CD4-positive, alpha-beta T cell (primary cell): ENCODE measurements at regions not wholly inside any gene's neighbourhood (a gene's known extent, or its start where the extent isn't known, plus 50 kb on each side); places are given as distances from the start of the nearest gene placed in this dataset.

Experiments used
- ATAC-seq: fragments of 200-7000 bp; cut with Tn5 transposase; one replicate; pipeline ENCODE4 v1.10.0; 2022; ENCODE audit warnings: mild to moderate bottlenecking; ENCODE audit not compliant: poor library complexity
- CTCF ChIA-PET: fragments of 350-600 bp; sonication (Branson Sonifier 250); formaldehyde crosslinking; loops from one replicate; lab custom pipeline; 2021; ENCODE audit warnings: antibody characterized with exemption, inconsistent platforms; lab: Charles Lee
- POLR2A ChIA-PET: fragments of 350-600 bp; sonication (Branson Sonifier 250); formaldehyde crosslinking; loops from one replicate; lab custom pipeline; 2021; ENCODE audit warnings: antibody characterized with exemption, inconsistent platforms; lab: Charles Lee
- DNase-seq, 14 experiments: peaks; one replicate each; pipeline ENCODE4 v3.0.0-alpha.2; 2013 to 2020; ENCODE audit warnings: mixed read lengths in 2 of 14
- H3K27ac ChIP-seq, 2 donors: one replicate each; pipeline versions ENCODE4 v1.5.1 to v1.7.0; 2013; ENCODE audit warnings: low read length in 2 of 2, low read depth in 1 of 2, mild to moderate bottlenecking in 1 of 2
- H3K27me3 ChIP-seq, 2 experiments: 1 replicate in 1 of 2; 2 replicates in 1 of 2; pipeline versions ENCODE4 v1.6.1 to v1.7.0; 2013; ENCODE audit warnings: low read length in 2 of 2, control low read depth in 1 of 2, mild to moderate bottlenecking in 1 of 2, moderate library complexity in 1 of 2; ENCODE audit not compliant: insufficient read depth in 2 of 2, control insufficient read depth in 1 of 2
- H3K36me3 ChIP-seq: one replicate; pipeline ENCODE4 v1.6.1; 2013; ENCODE audit warnings: low read length, control low read depth; ENCODE audit not compliant: insufficient read depth
- H3K4me1 ChIP-seq: one replicate; pipeline ENCODE4 v1.6.1; 2013; ENCODE audit warnings: low read length, control low read depth; ENCODE audit not compliant: insufficient read depth
- H3K4me3 ChIP-seq: one replicate; pipeline ENCODE4 v1.5.1; 2013; ENCODE audit warnings: mild to moderate bottlenecking, low read length, moderate library complexity
- H3K9me3 ChIP-seq, 2 experiments: 1 replicate in 1 of 2; 2 replicates in 1 of 2; pipeline versions ENCODE4 v1.6.1 to v1.7.0; 2013; ENCODE audit warnings: low read length in 2 of 2, mild to moderate bottlenecking in 2 of 2, control low read depth in 1 of 2, moderate library complexity in 1 of 2; ENCODE audit not compliant: control insufficient read depth in 1 of 2, insufficient read depth in 1 of 2
- H3K27ac Mint-ChIP-seq: one replicate; pipeline ENCODE4 v1.8.0; 2020; ENCODE audit warnings: mixed read lengths
- H3K27me3 Mint-ChIP-seq: one replicate; pipeline ENCODE4 v1.8.0; 2021; ENCODE audit warnings: mixed read lengths
- H3K36me3 Mint-ChIP-seq: one replicate; pipeline ENCODE4 v1.8.0; 2021; ENCODE audit warnings: low read depth, mixed read lengths
- H3K4me1 Mint-ChIP-seq: one replicate; pipeline ENCODE4 v1.8.0; 2021; ENCODE audit warnings: low read depth, mixed read lengths
- H3K4me3 Mint-ChIP-seq: one replicate; pipeline ENCODE4 v1.8.0; 2020; ENCODE audit warnings: mild to moderate bottlenecking, mixed read lengths
- H3K9me3 Mint-ChIP-seq: one replicate; pipeline ENCODE4 v1.8.0; 2020; ENCODE audit warnings: mixed read lengths
- intact Hi-C, 2 experiments: fragments of 100-400 bp; cut with DNase I in 1 of 2; cut with micrococcal nuclease in 1 of 2; formaldehyde crosslinking; loops; one replicate each; pipeline versions ENCODE4 v1.15.1 to v1.9.0; 2023 to 2025; cut with DNase I, micrococcal nuclease
- TF ChIP-seq, protein P1 (sequence below): fragments of 200-600 bp; IDR thresholded peaks from one replicate; pipeline ENCODE4 v1.8.0; 2022; ENCODE audit warnings: antibody characterized with exemption, mild to moderate bottlenecking

DNA sequence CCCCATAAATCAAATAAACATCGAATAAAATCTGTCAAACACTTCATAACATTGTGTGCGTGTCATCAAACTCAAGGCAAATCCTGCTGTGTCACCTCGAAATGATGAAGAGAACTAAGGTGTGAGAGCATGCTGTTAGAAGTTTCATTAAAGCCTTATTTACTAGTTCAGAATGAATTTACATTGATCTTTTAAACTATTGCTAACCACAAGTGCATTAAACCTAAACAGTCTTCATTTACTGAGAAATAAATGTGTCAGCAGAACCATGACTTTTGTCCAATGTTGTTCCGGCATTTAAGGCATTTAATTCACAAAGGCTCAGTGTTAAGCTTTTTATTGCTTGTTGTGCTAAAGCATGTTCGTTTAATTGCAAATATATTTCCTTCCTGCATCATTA is 474.4 kb downstream of the SETD4 start:
- Mint-ChIP-seq H3K36me3 (no peaks in the 10 kb centered on the region), H3K27ac (no peak overlapping the region), H3K4me1 (no peaks in the 10 kb centered on the region), H3K27me3 (peaks cover 14% of the 10 kb centered on the region), H3K9me3 (no peaks in the 10 kb centered on the region), H3K4me3 (no peak overlapping the region)
- Histone ChIP-seq H3K9me3 (peaks cover 0 to 4% of the 10 kb centered on the region in 2 experiments), H3K36me3 (no peaks in the 10 kb centered on the region), H3K27me3 (no peaks in the 10 kb centered on the region), H3K4me3 (no peak overlapping the region), H3K27ac (no peak overlapping the region), H3K4me1 (no peaks in the 10 kb centered on the region)
- ATAC-seq (no peak), DNase-seq (no peak)
- intact Hi-C loops: no loop called here
- ChIA-PET CTCF (no interaction called here), POLR2A (no interaction called here)
- TF ChIP-seq, protein P1, sequence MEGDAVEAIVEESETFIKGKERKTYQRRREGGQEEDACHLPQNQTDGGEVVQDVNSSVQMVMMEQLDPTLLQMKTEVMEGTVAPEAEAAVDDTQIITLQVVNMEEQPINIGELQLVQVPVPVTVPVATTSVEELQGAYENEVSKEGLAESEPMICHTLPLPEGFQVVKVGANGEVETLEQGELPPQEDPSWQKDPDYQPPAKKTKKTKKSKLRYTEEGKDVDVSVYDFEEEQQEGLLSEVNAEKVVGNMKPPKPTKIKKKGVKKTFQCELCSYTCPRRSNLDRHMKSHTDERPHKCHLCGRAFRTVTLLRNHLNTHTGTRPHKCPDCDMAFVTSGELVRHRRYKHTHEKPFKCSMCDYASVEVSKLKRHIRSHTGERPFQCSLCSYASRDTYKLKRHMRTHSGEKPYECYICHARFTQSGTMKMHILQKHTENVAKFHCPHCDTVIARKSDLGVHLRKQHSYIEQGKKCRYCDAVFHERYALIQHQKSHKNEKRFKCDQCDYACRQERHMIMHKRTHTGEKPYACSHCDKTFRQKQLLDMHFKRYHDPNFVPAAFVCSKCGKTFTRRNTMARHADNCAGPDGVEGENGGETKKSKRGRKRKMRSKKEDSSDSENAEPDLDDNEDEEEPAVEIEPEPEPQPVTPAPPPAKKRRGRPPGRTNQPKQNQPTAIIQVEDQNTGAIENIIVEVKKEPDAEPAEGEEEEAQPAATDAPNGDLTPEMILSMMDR: no peak

DNA sequence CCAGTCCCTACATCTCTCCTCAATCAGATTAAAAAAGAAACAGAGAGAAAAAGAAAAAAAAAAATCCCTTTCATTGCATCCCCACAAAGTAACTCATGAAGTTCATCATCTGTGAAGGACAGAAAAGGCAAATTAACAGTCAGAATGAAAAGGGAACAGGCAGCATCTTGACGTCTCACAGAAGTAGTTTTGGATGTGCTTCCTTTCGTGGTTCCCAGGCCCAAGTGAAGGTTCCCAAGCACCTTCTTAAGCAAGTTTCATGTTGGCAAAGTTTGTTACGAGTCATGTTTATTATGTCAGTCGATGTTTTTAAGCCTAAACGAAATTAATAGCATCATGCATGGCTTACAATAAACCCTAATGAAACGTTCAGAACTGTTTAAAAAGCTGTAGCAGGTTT is 475.2 kb downstream of the SETD4 start:
- H3K4me3 ChIP-seq: no peak overlapping the region
- Mint-ChIP-seq H3K36me3 (no peaks in the 10 kb centered on the region), H3K27ac (no peak overlapping the region), H3K4me3 (no peak overlapping the region), H3K4me1 (no peaks in the 10 kb centered on the region), H3K27me3 (peaks cover 14% of the 10 kb centered on the region), H3K9me3 (no peaks in the 10 kb centered on the region)
- CTCF ChIA-PET: no interaction called here
- ATAC-seq: no peak
- H3K27ac ChIP-seq: no peak overlapping the region
- no peaks in the 10 kb centered on the region for H3K36me3 ChIP-seq
- H3K4me1 ChIP-seq: no peaks in the 10 kb centered on the region
- intact Hi-C loops: no loop called here
- TF ChIP-seq, protein P1: no peak
- no peaks in the 10 kb centered on the region for H3K27me3 ChIP-seq
- peaks cover 0 to 4% of the 10 kb centered on the region in 2 experiments for H3K9me3 ChIP-seq
- POLR2A ChIA-PET: no interaction called here
- no peak for DNase-seq

DNA sequence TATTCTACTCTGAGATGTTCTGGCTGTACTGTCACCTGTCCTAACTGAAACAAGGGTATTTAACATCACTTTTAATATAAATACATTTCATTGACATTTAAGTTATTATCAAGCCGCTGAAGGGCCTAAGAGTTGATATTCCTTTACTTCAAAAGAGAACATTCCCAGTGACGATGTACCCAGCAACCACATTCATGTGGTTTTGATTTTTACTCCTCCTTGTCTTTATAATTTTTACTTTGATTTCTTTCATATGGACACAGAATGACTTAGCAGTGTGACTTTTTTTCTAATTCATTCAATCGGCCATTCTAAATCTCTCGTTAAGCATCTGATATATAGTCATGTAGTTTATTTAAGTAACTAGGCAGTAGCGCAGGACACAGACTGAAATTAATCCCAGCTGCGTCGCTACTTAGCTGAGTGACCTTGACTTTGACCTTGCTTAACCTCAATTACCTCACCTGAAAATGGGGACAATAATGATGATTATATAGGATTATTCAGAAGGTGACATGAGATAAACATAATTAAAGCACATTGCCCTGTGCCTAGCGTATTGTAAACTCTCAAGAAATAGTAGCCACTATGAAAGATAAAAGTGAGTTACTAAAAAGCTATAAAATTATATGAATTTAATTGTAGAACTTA is 476.6 kb downstream of the SETD4 start:
- no peak for DNase-seq
- no peak overlapping the region for H3K4me3 Mint-ChIP-seq
- POLR2A ChIA-PET: no interaction called here
- intact Hi-C loops: no loop called here
- no peak overlapping the region for H3K27ac Mint-ChIP-seq
- H3K4me1 Mint-ChIP-seq: no peaks in the 10 kb centered on the region
- peaks cover 14% of the 10 kb centered on the region for H3K27me3 Mint-ChIP-seq
- H3K9me3 ChIP-seq: no peaks in the 10 kb centered on the region
- no peaks in the 10 kb centered on the region for H3K36me3 ChIP-seq
- H3K4me3 ChIP-seq: no peak overlapping the region
- H3K27ac ChIP-seq: no peak overlapping the region
- TF ChIP-seq, protein P1: no peak
- no peaks in the 10 kb centered on the region for H3K9me3 Mint-ChIP-seq
- no peaks in the 10 kb centered on the region for H3K36me3 Mint-ChIP-seq
- CTCF ChIA-PET: interaction anchor here (1.0 kb wide), 1 partner anchor 52 kb away, joined by 3 read pairs; no protein-coding TSS in a partner anchor
- no peaks in the 10 kb centered on the region for H3K27me3 ChIP-seq
- no peaks in the 10 kb centered on the region for H3K4me1 ChIP-seq
- no peak for ATAC-seq
